GM21526 (cell line): ENCODE measurements at regions not wholly inside any gene's neighbourhood (a gene's known extent, or its start where the extent isn't known, plus 50 kb on each side); places are given as distances from the start of the nearest gene placed in this dataset.
"Not testable (repeated sequence)": the region's sequence is repeated elsewhere in the genome, so short reads cannot be mapped to it uniquely, and the experiment has no call there.

Source experiments
- ATAC-seq: cut with Tn5 transposase; IDR thresholded peaks from one replicate; pipeline ENCODE4 v1.9.1; 2021; ENCODE audit warnings: moderate library complexity; ENCODE audit not compliant: unreplicated experiment, low FRiP score

GRCh38 chr9:129305246-129305645 lies 127.2 kb upstream of the IER5L start:
- no peak for ATAC-seq

- ATAC-seq, result no peak
Observed at GRCh38 chr9:129301941-129302340, 123.9 kb upstream of the IER5L start.

DNA sequence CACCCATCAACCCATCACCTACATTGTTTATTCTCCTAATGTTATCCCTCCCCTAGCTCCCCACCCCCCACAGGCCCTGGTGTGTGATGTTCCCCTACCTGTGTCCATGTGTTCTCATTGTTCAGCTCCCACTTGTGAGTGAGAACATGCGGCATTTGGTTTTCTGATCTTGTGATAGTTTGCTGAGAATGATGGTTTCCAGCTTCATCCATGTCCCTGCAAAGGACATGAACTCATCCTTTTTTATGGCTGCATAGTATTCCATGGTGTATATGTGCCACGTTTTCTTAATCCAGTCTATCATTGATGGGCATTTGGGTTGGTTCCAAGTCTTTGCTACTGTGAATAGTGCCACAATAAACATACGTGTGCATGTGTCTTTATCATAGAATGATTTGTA lies 118.1 kb upstream of the IER5L start:
- ATAC-seq, result not testable (repeated sequence)

GRCh38 chr9:129291041-129291501 lies 113.0 kb upstream of the IER5L start:
- ATAC-seq, result no peak

DNA sequence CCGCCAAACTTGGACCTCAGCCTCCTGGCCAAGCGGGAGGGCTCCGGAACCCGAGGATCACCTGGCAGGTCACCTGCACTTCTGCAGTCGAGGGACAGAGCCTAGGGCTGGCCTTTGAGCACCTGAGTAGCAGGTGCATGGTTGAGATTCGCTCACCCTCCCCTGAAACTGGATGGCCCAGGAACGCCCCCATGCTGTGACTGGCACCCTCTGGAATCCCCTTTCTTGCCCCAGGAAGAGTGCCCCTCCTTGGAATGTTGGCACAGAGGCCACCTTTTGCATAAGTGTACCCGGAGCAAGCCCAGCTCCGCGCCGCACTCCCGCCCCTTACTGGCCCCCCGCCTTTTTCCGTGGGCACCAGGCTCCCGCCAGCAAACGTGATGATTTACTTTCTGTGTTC lies 112.5 kb upstream of the IER5L start:
- no peak for ATAC-seq

DNA sequence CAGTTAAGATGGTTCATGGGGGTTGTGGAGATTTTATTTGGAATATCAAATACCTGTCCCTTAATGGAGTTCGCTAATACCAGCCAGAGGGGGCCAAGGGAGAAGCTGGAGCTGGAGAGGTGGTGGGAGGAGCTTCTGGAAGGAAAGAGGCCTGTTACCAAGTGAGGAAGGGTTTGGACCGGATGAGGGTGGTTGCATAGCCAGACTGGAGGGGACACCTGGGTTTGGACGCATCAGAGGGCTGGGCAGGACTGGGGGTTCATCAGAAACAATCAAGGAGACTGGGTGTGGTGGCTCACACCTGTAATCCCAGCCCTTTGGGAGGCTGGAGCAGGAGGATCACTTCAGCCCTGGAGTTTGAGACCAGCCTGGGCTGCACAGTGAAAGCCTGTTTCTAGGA lies 111.8 kb upstream of the IER5L start:
- ATAC-seq, result no peak

GRCh38 chr9:129289131-129289731 lies 111.2 kb upstream of the IER5L start:
- no peak for ATAC-seq

DNA sequence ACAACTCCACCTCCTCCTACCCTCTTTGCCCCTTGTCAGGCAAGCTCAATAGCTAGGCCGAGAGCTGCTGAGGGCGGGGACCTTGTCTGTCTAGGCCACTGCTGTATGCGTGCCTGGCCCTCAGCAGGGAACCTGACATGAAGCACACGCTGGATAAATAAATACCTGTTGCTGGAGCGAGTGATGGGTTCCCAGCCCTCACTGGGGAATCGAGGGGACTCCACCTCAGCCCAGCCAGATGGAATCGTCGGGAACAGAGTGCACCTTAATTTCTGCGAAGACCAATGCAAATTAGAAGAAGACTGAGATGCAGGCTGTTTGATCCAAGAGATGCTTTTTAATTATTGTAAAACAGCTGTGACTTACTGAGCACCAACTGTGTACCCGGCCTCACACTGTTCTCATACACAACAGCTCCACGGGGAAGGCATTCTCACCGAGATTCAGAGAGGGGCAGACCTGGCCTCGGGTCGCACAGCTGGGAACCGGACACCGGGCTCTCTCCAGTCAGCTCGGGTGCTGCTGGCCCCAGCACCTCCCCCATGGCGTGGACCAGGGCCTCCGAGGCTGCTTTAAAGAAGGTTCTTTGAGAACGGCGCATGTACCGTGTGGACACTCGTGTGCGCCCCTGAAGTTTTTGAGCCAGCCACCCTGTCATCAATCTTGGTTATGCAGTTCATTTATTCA lies 109.7 kb upstream of the IER5L start:
- ATAC-seq, result no peak

GRCh38 chr9:129285979-129286772 lies 108.1 kb upstream of the IER5L start:
- no peak for ATAC-seq

DNA sequence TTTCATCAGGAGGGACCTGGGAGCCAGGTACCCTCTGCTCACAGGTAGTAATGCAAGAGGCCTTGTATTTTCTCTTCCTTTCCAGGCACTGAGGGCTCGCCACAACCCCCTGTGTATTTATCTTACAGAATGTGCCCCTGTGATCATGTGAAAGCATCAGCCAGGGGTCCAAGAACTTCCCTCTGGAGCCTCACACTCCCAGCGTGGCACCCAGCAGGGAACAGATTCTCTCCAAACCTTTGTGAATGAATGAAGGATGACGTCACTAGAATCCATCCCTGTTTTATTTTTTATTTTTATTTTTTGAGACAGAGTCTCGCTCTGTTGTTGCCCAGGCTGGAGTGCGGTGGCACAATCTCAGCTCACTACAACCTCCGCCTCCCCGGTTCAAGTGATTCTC lies 107.3 kb upstream of the IER5L start:
- ATAC-seq, result no peak

DNA sequence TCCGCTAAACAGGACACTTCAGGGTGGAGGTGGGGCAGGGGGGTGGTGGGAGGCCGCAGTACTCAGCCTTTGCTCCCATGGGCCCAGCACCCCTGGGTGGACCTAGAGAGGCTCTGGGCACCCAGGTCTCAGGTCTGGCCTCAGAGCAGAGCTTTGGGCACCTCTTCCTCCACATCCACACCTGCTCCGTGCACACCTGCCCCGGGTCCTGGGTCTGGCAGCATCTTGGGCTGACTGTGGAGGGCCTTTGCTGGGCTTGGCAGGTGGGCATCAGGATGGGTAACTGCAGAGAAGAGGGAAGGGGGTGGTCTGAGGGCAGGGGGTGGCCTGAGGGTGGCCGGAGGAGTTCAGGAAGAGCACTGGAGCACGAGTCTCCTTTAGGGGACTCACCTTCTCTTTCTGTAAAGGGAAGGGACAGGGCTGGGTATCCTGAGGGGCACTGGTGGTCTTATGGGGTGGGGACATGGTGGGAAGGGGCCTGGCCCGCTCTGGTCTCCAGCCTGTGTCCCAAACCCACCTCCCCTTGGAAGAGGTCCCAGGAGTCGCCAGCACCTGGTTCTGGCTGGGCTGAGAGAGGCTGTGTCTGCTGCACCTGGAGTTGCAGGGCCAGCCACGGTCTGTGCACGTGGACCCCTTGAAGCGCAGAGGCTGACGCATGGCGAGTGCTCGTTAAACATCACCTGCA lies 106.7 kb upstream of the IER5L start:
- ATAC-seq, result no peak

GRCh38 chr9:129283705-129284606 lies 105.9 kb upstream of the IER5L start:
- no peak for ATAC-seq

DNA sequence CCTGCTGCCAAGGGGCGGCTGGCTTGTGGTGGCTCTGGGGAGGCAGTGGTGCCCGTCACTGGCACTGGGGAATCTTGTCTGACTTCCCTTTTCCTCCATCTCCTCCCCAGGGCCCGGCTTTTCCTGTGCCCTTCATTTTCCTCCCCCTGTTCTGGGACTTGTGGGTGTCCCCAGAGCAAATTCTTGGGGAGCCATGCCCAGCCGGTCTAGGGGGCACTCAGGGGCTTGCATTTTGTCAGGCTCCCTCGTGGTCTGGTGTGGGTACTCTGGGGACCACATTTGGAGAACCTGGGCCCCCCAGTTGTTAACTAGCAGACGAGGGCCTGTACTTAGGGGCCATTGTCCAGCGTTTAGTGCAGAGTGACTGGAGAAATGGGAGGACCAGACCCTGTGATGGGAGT lies 105.2 kb upstream of the IER5L start:
- ATAC-seq, result no peak

DNA sequence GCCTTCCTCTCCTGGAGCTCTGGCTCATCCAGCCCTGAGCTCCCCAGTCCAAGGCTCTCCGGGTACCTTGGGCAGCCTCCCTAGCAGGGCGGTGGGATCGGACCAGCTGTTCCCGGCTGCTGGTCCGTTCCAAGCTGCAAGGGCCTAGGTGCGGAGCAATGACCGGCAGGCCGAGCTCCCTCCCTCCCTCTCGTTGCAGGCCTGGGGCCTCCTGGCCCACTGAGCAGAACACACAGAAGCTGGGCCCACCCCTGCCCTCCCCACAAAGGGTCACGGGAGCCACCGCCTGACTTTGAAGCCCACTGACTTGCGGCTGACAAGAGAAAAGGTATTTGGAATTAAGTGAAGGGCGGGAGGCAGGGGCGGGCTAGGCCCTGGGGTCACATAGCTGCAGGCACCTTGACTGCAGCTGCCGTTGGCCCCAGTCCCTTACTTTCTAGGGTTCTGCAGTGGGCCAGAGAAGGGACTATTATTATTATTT lies 104.7 kb upstream of the IER5L start:
- ATAC-seq, result no peak

DNA sequence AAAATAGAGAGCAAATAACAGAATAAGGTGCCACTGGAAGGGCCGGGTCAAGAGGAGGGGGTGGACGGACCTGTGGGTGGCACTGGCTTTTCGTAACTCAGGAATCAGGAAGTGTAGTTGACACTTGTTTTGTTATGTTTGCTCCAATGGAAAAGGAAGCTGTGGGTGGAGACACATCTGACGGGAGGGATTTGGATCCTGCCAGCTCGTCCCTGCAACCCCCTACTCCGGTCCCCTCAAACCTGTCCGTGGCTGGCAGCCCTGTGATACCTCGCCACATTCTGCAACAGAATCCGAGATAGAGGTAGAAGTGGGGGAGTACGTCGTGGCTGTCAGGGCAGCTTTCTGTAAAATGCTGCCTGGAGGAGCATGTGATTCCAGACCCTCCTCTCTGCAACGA lies 104.2 kb upstream of the IER5L start:
- ATAC-seq, result no peak

DNA sequence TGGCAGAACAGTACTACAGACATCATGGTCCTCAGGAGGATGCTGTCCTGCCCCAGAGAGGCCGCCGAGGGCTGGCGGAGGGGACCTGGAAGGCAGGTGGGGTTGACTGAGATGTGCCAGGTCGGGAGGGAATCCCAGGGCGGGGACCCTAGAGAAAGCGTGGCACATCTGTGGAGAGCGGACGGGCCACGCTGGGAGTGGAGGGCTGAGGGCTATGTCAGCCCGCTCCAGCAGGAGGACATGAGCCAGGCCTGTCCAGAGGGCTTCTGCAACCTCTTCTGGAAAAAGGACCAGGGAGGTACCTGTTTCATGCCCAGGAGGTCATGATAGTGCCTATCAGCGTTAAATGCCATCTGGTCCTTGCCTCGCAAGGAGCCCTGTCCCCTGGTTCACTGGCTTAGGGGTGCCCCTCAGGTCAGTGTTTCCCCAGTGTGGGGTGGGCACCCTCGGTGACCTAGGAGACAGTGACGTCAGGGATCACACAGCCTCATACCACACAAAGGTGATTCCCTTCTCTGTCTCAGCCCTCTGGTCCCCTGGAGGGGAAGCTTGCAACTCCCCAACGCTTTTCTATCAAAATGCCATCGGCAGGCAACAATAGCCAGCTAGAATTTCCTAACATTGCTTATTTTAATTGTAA lies 103.6 kb upstream of the IER5L start:
- no peak for ATAC-seq

DNA sequence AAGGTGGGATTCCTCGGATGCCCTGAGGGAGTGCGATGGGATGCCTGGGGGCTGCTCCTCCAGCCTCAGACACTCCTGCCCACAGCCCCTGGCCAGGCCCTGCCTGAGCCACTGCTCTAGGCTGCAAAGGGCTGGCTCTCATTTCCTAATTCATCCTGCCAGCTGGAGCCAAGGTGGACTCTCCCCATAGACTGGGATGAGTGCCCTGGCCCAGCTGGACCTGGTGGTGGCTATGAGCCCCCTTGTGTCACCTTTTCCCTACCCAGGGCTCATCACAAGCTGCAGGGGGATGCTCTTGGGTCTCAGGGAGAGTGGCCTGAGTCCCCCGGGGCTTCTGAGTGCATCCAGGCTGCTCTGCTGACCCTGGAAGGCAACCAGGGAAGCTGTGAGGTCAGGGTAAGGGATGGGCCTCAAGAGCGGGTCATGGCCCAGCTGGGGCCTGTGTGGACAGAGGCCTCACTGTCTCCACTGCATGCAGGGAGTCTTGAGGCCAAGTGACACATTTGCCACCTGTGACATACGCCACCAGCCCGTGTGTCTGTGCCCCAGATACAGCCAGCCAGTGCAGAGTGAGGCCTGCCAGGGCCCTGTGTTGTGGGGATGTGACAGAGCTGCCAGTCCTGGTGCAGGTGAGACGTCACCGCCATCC lies 102.7 kb upstream of the IER5L start:
- ATAC-seq, result no peak

GRCh38 chr9:129280236-129280622 lies 102.2 kb upstream of the IER5L start:
- no peak for ATAC-seq
